K562 (cell line): ENCODE measurements at regions not wholly inside any gene's neighbourhood (a gene's known extent, or its start where the extent isn't known, plus 50 kb on each side); places are given as distances from the start of the nearest gene placed in this dataset.

Source experiments
- ARID3A ChIP-seq: IDR thresholded peaks from 2 replicates; pipeline ENCODE4 v1.6.1; 2012; ENCODE audit warnings: low read depth, low read length, improper control_type of control experiment, borderline replicate concordance
- CCNT2 ChIP-seq: IDR thresholded peaks from 2 replicates; pipeline ENCODE4 v1.6.1; 2011; ENCODE audit warnings: borderline replicate concordance, low read depth, mild to moderate bottlenecking, moderate library complexity, mixed read lengths, low read length; ENCODE audit not compliant: insufficient read length; ENCODE audit errors: extremely low read depth
- CREBBP ChIP-seq: IDR thresholded peaks from one replicate; pipeline ENCODE4 v1.6.1; 2012; ENCODE audit warnings: low read depth, mild to moderate bottlenecking, control low read depth, inconsistent platforms, low read length
- GATAD2B ChIP-seq: fragments of 450-650 bp; IDR thresholded peaks from 2 replicates; pipeline ENCODE4 v1.6.1; 2017; ENCODE audit warnings: mild to moderate bottlenecking, borderline replicate concordance
- NFXL1 ChIP-seq: fragments of 450-650 bp; formaldehyde crosslinking; IDR thresholded peaks from 2 replicates; pipeline ENCODE4 v1.4.0; 2021; ENCODE audit warnings: mild to moderate bottlenecking
- PHF20 ChIP-seq: fragments of 450-650 bp; IDR thresholded peaks from 2 replicates; pipeline ENCODE4 v1.6.1; 2018; ENCODE audit not compliant: partially characterized antibody
- RREB1 ChIP-seq: fragments of 250-450 bp; sonication (Bioruptor Pico); IDR thresholded peaks from 2 replicates; pipeline ENCODE4 v1.4.0; 2020
- SNAPC5 ChIP-seq: fragments of 250-450 bp; sonication (Bioruptor Pico); IDR thresholded peaks from 2 replicates; pipeline ENCODE4 v1.8.0; 2021; ENCODE audit warnings: moderate library complexity, mild to moderate bottlenecking, inconsistent platforms
- UBTF ChIP-seq, 2 experiments: IDR thresholded peaks; 2 replicates each; pipeline ENCODE4 v1.6.1; 2012; ENCODE audit warnings: improper control_type of control experiment in 2 of 2, low read depth in 2 of 2, low read length in 2 of 2, borderline replicate concordance in 1 of 2
- USF1 ChIP-seq: sonication (generic); formaldehyde crosslinking; IDR thresholded peaks from 2 replicates; pipeline ENCODE4 v1.9.0; 2022; ENCODE audit warnings: mild to moderate bottlenecking, missing genetic modification reagents
- ZFP30 ChIP-seq: fragments of 250-450 bp; sonication (Bioruptor Pico); IDR thresholded peaks from 2 replicates; pipeline ENCODE4 v1.8.0; 2022; ENCODE audit warnings: moderate library complexity, mild to moderate bottlenecking, inconsistent platforms, borderline replicate concordance
- ZNF12 ChIP-seq: sonication (generic); formaldehyde crosslinking; IDR thresholded peaks from 2 replicates; pipeline ENCODE4 v1.4.0; 2020; ENCODE audit warnings: mild to moderate bottlenecking, missing genetic modification reagents
- TF ChIP-seq, protein P1 (sequence below): sonication (generic); IDR thresholded peaks from 2 replicates; pipeline ENCODE4 v1.6.1; 2016

GRCh38 chr2:111626037-111626864, 257.7 kb downstream of the ANAPC1 start (continued):
- TF ChIP-seq RREB1 (CRISPR knock-in tag) (no peak), UBTF (IDR thresholded peaks at IDR 0.05; ENCODE audit: borderline replicate concordance in 1 of 2, low read depth in 2 of 2, low read length in 2 of 2) (0 out of 4 replicates have a peak, but pooled peaks of 1 of the 2 experiments have one; percentile 40), PHF20 (no peak), USF1 (CRISPR knock-in tag) (no peak), NFXL1 (no peak), CCNT2 (peak; percentile 27), ZNF12 (CRISPR knock-in tag) (peak; percentile 58; the same call in 1 of the 2 replicates), SNAPC5 (CRISPR knock-in tag) (no peak), ZFP30 (CRISPR knock-in tag) (no peak), ARID3A (peak; percentile 67; the same call in 1 of the 2 replicates), GATAD2B (peak; percentile 76; the same call in 1 of the 2 replicates), CREBBP (no peak)
- TF ChIP-seq, protein P1, sequence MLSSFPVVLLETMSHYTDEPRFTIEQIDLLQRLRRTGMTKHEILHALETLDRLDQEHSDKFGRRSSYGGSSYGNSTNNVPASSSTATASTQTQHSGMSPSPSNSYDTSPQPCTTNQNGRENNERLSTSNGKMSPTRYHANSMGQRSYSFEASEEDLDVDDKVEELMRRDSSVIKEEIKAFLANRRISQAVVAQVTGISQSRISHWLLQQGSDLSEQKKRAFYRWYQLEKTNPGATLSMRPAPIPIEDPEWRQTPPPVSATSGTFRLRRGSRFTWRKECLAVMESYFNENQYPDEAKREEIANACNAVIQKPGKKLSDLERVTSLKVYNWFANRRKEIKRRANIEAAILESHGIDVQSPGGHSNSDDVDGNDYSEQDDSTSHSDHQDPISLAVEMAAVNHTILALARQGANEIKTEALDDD: peak; percentile 68
